GM21786 (cell line): ENCODE measurements at regions not wholly inside any gene's neighbourhood (a gene's known extent, or its start where the extent isn't known, plus 50 kb on each side); places are given as distances from the start of the nearest gene placed in this dataset.
"Not testable (repeated sequence)": the region's sequence is repeated elsewhere in the genome, so short reads cannot be mapped to it uniquely, and the experiment has no call there.

Source experiments
- ATAC-seq: cut with Tn5 transposase; IDR thresholded peaks from one replicate; pipeline ENCODE4 v1.9.1; 2021; ENCODE audit not compliant: unreplicated experiment

- ATAC-seq: not testable (repeated sequence)
These were observed 109.9 kb downstream of the MRPL14 start for GRCh38 chr6:44017307-44017706.

GRCh38 chr6:44016131-44016870 lies 111.0 kb downstream of the MRPL14 start:
- no peak for ATAC-seq

GRCh38 chr6:44012078-44012493 lies 115.2 kb downstream of the MRPL14 start:
- ATAC-seq: no peak

GRCh38 chr6:44011350-44011920 lies 115.8 kb downstream of the MRPL14 start:
- no peak for ATAC-seq

GRCh38 chr6:44010411-44011349 lies 116.6 kb downstream of the MRPL14 start:
- no peak for ATAC-seq

- ATAC-seq: no peak
These were observed 117.6 kb downstream of the MRPL14 start for GRCh38 chr6:44009425-44010321.

GRCh38 chr6:44008821-44009370 lies 118.4 kb downstream of the MRPL14 start:
- ATAC-seq: no peak

GRCh38 chr6:44007818-44008621 lies 119.2 kb downstream of the MRPL14 start:
- ATAC-seq: no peak

GRCh38 chr6:44006872-44007303 lies 120.4 kb downstream of the MRPL14 start:
- no peak for ATAC-seq

GRCh38 chr6:44006123-44006871 lies 121.0 kb downstream of the MRPL14 start:
- no peak for ATAC-seq

GRCh38 chr6:44005507-44005903 lies 121.7 kb downstream of the MRPL14 start:
- ATAC-seq: no peak

GRCh38 chr6:44004625-44005506 lies 122.4 kb downstream of the MRPL14 start:
- no peak for ATAC-seq

GRCh38 chr6:44004136-44004535 lies 123.1 kb downstream of the MRPL14 start:
- ATAC-seq: no peak

GRCh38 chr6:44003345-44004061 lies 123.7 kb downstream of the MRPL14 start:
- ATAC-seq: no peak

- ATAC-seq: no peak
These were observed 124.5 kb downstream of the MRPL14 start for GRCh38 chr6:44002593-44003344.

- ATAC-seq: no peak
These were observed 125.1 kb downstream of the MRPL14 start for GRCh38 chr6:44002067-44002592.
